ENCODE measurements at regions not wholly inside any gene's neighbourhood (a gene's known extent, or its start where the extent isn't known, plus 50 kb on each side); places are given as distances from the start of the nearest gene placed in this dataset.

DNA sequence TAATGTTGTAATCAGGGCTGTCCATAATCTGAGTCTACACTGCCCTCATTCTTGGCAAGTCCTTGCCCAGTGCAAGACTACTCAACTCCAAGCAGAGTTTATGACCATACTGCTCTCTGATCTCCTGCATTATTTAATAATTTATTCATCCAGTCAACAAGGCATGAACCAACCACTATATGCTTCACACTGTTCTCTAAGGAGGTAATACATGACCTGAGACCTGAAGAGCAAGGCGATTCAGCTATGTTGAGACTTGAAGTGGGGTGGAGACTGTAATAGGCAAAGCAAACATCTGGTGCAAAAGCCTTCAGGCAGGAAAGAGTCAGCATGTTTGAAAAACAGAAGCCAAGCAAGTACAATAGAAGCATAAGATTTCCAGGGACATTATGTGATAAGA is 1362.8 kb downstream of the ROBO2 start:
- no peak overlapping the region for H3K4me2 ChIP-seq (ENCODE audit: low read depth, low read length)
- intact Hi-C loops (cut with micrococcal nuclease; ENCODE audit: unreplicated experiment) (no loop called here), in situ Hi-C loops (cut with HindIII; ENCODE audit: extremely low pct_ligation_motif_present, low pct_unique_long_range_greater_than_20kb) (no loop called here)
- no peaks in the 10 kb centered on the region for H3K9me3 ChIP-seq (ENCODE audit: low read length)
- FAIRE-seq = no peak
- WGBS (ENCODE audit: low lambda C conversion rate) = 10% methylated on average over 1 of the region's 1 CpG
- no peak overlapping the region for H3K9ac ChIP-seq (ENCODE audit: insufficient read depth, low read depth, low read length)
- BruUV-seq (replicated peaks) = no TSS peak
- CTCF ChIA-PET (ENCODE audit: low intra/inter-chr PET ratio, low total read pairs) = no interaction called here
- H3K27me3 ChIP-seq (ENCODE audit: control insufficient read depth in 1 of 2, insufficient read depth in 2 of 2, low read length in 2 of 2) = no peaks in the 10 kb centered on the region
- DNase-seq (ENCODE audit: low spot score) = no peak
- H3K79me2 ChIP-seq (ENCODE audit: insufficient read depth, low read length) = no peaks in the 10 kb centered on the region
- no peaks in the 10 kb centered on the region for H4K20me1 ChIP-seq (ENCODE audit: insufficient read depth, low read length)
- ATAC-seq = no peak
- H3K4me3 ChIP-seq (replicated peaks in 1 of 3; ENCODE audit: insufficient read depth in 1 of 3, low read depth in 2 of 3, low read length in 3 of 3) = no peak overlapping the region
- no peak overlapping the region for H2AFZ ChIP-seq (ENCODE audit: low read length)
- TF ChIP-seq, protein P1, sequence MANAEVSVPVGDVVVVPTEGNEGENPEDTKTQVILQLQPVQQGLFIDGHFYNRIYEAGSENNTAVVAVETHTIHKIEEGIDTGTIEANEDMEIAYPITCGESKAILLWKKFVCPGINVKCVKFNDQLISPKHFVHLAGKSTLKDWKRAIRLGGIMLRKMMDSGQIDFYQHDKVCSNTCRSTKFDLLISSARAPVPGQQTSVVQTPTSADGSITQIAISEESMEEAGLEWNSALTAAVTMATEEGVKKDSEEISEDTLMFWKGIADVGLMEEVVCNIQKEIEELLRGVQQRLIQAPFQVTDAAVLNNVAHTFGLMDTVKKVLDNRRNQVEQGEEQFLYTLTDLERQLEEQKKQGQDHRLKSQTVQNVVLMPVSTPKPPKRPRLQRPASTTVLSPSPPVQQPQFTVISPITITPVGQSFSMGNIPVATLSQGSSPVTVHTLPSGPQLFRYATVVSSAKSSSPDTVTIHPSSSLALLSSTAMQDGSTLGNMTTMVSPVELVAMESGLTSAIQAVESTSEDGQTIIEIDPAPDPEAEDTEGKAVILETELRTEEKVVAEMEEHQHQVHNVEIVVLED (CRISPR knock-in tag; IDR thresholded peaks at IDR 0.05; ENCODE audit: borderline replicate concordance) = no peak
- no peak for TF ChIP-seq DMAP1 (CRISPR knock-in tag; IDR thresholded peaks at IDR 0.05)
- TF ChIP-seq BCLAF1 (IDR thresholded peaks at IDR 0.05) = no peak
- H3K36me3 ChIP-seq (replicated peaks in 1 of 2; ENCODE audit: control insufficient read depth in 1 of 2, insufficient read depth in 2 of 2, low read length in 2 of 2) = no peaks in the 10 kb centered on the region
- POLR2A ChIA-PET = no interaction called here
- H3K4me1 ChIP-seq (ENCODE audit: insufficient read depth, low read length) = no peaks in the 10 kb centered on the region
- no peak overlapping the region for H3K27ac ChIP-seq (ENCODE audit: extremely low read length, insufficient read depth, low read length)

DNA sequence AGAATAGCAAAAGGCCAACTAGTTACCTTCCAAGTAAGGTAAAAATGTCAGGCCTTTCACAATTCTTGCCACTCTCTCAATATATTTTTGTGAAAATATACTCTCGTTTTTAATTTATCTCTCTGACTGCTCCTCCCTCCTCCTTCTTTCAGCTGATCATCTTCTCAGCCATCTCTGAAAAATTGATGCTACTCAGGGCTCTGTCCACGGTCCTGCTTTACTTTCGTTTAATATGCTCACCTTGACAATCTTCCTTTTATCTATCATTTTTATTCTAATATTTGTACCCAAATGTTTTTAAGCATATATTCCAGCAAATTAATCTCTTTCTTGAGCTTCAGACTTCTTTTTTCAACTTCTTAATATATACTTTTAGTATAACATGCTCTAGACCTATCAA is 1362.1 kb downstream of the ROBO1 start:
- Histone ChIP-seq H3K4me3 (replicated peaks in 1 of 3; ENCODE audit: insufficient read depth in 1 of 3, low read depth in 2 of 3, low read length in 3 of 3) (no peak overlapping the region), H4K20me1 (ENCODE audit: insufficient read depth, low read length) (no peaks in the 10 kb centered on the region), H3K36me3 (replicated peaks in 1 of 2; ENCODE audit: control insufficient read depth in 1 of 2, insufficient read depth in 2 of 2, low read length in 2 of 2) (no peaks in the 10 kb centered on the region), H3K9me3 (ENCODE audit: low read length) (no peaks in the 10 kb centered on the region), H3K4me1 (ENCODE audit: insufficient read depth, low read length) (no peaks in the 10 kb centered on the region), H3K9ac (ENCODE audit: insufficient read depth, low read depth, low read length) (no peak overlapping the region), H3K4me2 (ENCODE audit: low read depth, low read length) (no peak overlapping the region), H3K79me2 (ENCODE audit: insufficient read depth, low read length) (no peaks in the 10 kb centered on the region), H3K27ac (ENCODE audit: extremely low read length, insufficient read depth, low read length) (no peak overlapping the region), H2AFZ (ENCODE audit: low read length) (no peak overlapping the region), H3K27me3 (ENCODE audit: control insufficient read depth in 1 of 2, insufficient read depth in 2 of 2, low read length in 2 of 2) (no peaks in the 10 kb centered on the region)
- WGBS (ENCODE audit: low lambda C conversion rate) = under 1% methylated on average over 3 of the region's 3 CpGs
- intact Hi-C loops (cut with micrococcal nuclease; ENCODE audit: unreplicated experiment) (no loop called here), in situ Hi-C loops (cut with HindIII; ENCODE audit: extremely low pct_ligation_motif_present, low pct_unique_long_range_greater_than_20kb) (no loop called here)
- POLR2A ChIA-PET = no interaction called here
- FAIRE-seq (no peak), DNase-seq (ENCODE audit: low spot score) (no peak), ATAC-seq (no peak)
- CTCF ChIA-PET (ENCODE audit: low intra/inter-chr PET ratio, low total read pairs) = no interaction called here
- TF ChIP-seq, protein P2, sequence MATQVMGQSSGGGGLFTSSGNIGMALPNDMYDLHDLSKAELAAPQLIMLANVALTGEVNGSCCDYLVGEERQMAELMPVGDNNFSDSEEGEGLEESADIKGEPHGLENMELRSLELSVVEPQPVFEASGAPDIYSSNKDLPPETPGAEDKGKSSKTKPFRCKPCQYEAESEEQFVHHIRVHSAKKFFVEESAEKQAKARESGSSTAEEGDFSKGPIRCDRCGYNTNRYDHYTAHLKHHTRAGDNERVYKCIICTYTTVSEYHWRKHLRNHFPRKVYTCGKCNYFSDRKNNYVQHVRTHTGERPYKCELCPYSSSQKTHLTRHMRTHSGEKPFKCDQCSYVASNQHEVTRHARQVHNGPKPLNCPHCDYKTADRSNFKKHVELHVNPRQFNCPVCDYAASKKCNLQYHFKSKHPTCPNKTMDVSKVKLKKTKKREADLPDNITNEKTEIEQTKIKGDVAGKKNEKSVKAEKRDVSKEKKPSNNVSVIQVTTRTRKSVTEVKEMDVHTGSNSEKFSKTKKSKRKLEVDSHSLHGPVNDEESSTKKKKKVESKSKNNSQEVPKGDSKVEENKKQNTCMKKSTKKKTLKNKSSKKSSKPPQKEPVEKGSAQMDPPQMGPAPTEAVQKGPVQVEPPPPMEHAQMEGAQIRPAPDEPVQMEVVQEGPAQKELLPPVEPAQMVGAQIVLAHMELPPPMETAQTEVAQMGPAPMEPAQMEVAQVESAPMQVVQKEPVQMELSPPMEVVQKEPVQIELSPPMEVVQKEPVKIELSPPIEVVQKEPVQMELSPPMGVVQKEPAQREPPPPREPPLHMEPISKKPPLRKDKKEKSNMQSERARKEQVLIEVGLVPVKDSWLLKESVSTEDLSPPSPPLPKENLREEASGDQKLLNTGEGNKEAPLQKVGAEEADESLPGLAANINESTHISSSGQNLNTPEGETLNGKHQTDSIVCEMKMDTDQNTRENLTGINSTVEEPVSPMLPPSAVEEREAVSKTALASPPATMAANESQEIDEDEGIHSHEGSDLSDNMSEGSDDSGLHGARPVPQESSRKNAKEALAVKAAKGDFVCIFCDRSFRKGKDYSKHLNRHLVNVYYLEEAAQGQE (IDR thresholded peaks at IDR 0.05; ENCODE audit: borderline replicate concordance in 1 of 2, low read depth in 1 of 2, low read length in 2 of 2) = peak in 1 of 2 experiments; percentile 84; a peak in 3 of 4 replicates
- TF ChIP-seq ZBTB20 (CRISPR knock-in tag; IDR thresholded peaks at IDR 0.05; ENCODE audit: borderline replicate concordance, low read depth) (no peak), ZNF550 (CRISPR knock-in tag; IDR thresholded peaks at IDR 0.05; ENCODE audit: borderline replicate concordance) (no peak)
- BruUV-seq (replicated peaks) = no TSS peak
